ENCODE measurements at regions not wholly inside any gene's neighbourhood (a gene's known extent, or its start where the extent isn't known, plus 50 kb on each side); places are given as distances from the start of the nearest gene placed in this dataset.
"Not testable (repeated sequence)": the region's sequence is repeated elsewhere in the genome, so short reads cannot be mapped to it uniquely, and the experiment has no call there.

DNA sequence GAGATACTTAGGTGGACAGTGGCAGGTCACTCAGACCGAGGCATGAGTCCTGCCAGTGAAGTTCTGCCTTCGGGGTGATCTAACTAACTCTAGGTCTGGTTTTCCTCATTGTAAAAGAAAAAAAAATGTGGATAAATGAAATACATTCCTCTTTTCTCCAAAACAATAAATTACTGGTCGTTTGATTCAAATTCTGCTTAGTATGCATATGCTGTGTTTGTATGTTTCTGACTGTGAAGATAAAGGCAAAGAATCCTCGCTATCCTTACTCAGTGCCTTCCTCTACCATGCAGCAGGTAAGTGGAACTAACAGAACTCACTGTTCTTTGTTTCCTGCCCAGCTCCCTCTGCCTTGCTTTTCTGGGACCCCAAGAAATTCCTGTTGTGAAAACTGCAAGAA is 330.1 kb downstream of the SUCLG1 start:
- Histone ChIP-seq H3K27me3 (no peaks in the 10 kb centered on the region), H3K9me3 (ENCODE audit: low read depth) (no peaks in the 10 kb centered on the region), H3K4me2 (no peak overlapping the region), H3K4me1 (ENCODE audit: insufficient read depth) (no peaks in the 10 kb centered on the region), H4K20me1 (ENCODE audit: insufficient read depth, poor library complexity, severe bottlenecking) (no peaks in the 10 kb centered on the region), H3K4me3 (no peak overlapping the region), H3K9me2 (replicated peaks; ENCODE audit: insufficient read depth) (peaks cover 4% of the 10 kb centered on the region), H3K27ac (no peak overlapping the region), H2AFZ (no peak overlapping the region), H3K79me2 (no peaks in the 10 kb centered on the region), H3K36me3 (replicated peaks; ENCODE audit: insufficient read depth, low read depth) (no peaks in the 10 kb centered on the region)
- WGBS (ENCODE audit: low lambda C conversion rate, missing lambda C conversion rate) = 81% methylated on average over 4 of the region's 4 CpGs
- no peak for DNase-seq (ENCODE audit: low spot score)
- TF ChIP-seq EZH2 (IDR thresholded peaks at IDR 0.05; ENCODE audit: borderline replicate concordance) (no peak), EZH2phosphoT487 (IDR thresholded peaks at IDR 0.05; ENCODE audit: low read depth, severe bottlenecking, unreplicated experiment) (no peak), CTCF (IDR thresholded peaks at IDR 0.05; ENCODE audit: poor library complexity) (no peak)

DNA sequence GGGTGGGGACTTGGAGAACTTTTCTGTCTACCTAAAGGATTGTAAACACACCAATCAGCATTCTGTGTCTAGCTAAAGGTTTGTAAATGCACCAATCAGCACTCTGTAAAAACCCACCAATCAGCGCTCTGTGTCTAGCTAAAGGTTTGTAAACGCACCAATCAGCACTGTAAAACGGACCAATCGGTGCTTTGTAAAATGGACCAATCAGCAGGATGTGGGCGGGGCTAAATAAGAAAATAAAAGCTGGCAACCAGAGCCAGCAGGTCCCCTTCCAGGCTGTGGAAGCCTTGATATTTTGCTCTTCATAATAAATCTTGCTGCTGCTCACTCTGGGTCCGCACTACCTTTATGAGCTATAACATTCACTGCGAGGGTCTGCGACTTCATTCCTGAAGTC is 331.3 kb downstream of the SUCLG1 start:
- H3K4me1 ChIP-seq (ENCODE audit: insufficient read depth); H3K4me3 ChIP-seq; H4K20me1 ChIP-seq (ENCODE audit: insufficient read depth, poor library complexity, severe bottlenecking); H2AFZ ChIP-seq; H3K9me3 ChIP-seq (ENCODE audit: low read depth); H3K36me3 ChIP-seq (replicated peaks; ENCODE audit: insufficient read depth, low read depth); H3K4me2 ChIP-seq; H3K27me3 ChIP-seq; DNase-seq (ENCODE audit: low spot score); H3K27ac ChIP-seq; H3K9me2 ChIP-seq (replicated peaks; ENCODE audit: insufficient read depth); H3K79me2 ChIP-seq: not testable (repeated sequence)
- 91% methylated on average over 8 of the region's 8 CpGs for WGBS (ENCODE audit: low lambda C conversion rate, missing lambda C conversion rate)

DNA sequence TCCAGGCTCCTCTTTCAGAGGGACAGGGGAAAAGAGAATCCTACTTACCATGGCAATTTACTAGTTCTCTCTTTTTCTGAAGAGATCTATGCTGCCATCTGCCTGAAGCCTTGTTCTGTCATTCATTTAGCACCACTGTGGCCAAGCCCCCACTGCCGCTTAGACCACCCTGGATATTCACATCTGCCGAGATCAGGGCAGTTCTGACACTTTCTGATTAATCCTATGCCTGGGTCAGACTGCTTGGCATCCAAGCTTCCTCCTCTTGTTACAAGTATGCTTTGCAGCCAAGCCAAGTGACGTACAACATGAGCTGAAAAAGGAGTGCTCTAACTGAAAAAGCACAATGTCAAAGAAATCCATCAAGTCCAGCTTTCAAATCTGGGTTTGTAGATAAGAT is 332.6 kb downstream of the SUCLG1 start:
- H3K4me3 ChIP-seq = no peak overlapping the region
- 59% methylated on average over 3 of the region's 3 CpGs for WGBS (ENCODE audit: low lambda C conversion rate, missing lambda C conversion rate)
- H3K9me2 ChIP-seq (replicated peaks; ENCODE audit: insufficient read depth) = peaks cover 4% of the 10 kb centered on the region
- no peaks in the 10 kb centered on the region for H3K36me3 ChIP-seq (replicated peaks; ENCODE audit: insufficient read depth, low read depth)
- H3K79me2 ChIP-seq = no peaks in the 10 kb centered on the region
- no peak overlapping the region for H3K27ac ChIP-seq
- H3K27me3 ChIP-seq = no peaks in the 10 kb centered on the region
- no peaks in the 10 kb centered on the region for H3K9me3 ChIP-seq (ENCODE audit: low read depth)
- TF ChIP-seq EZH2 (IDR thresholded peaks at IDR 0.05; ENCODE audit: borderline replicate concordance) (no peak), EZH2phosphoT487 (IDR thresholded peaks at IDR 0.05; ENCODE audit: low read depth, severe bottlenecking, unreplicated experiment) (no peak), CTCF (IDR thresholded peaks at IDR 0.05; ENCODE audit: poor library complexity) (no peak)
- no peaks in the 10 kb centered on the region for H3K4me1 ChIP-seq (ENCODE audit: insufficient read depth)
- H4K20me1 ChIP-seq (ENCODE audit: insufficient read depth, poor library complexity, severe bottlenecking) = no peaks in the 10 kb centered on the region
- no peak overlapping the region for H2AFZ ChIP-seq
- DNase-seq (ENCODE audit: low spot score) = no peak
- H3K4me2 ChIP-seq = no peak overlapping the region

DNA sequence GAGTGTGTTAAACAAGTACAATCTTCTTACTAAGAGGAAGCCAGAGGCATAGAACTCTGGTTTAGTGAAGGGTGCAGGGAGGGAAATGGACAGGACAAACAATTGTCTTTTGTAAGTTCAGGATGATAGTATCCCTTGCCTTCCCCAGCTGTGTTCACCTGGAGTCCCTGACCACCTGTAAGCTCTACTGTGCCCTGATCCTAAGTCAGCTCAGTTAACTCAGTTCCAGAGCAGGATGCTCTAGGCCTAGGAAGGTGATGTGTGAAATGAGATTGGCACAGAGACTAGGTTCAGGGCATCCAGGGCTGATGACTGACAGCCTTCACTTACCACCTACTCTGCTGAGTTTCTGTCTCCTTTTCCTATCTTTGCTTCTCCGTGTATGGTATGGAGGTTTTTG is 333.0 kb downstream of the SUCLG1 start:
- H3K4me1 ChIP-seq (ENCODE audit: insufficient read depth) = no peaks in the 10 kb centered on the region
- no peak overlapping the region for H3K4me3 ChIP-seq
- no peak overlapping the region for H3K27ac ChIP-seq
- H4K20me1 ChIP-seq (ENCODE audit: insufficient read depth, poor library complexity, severe bottlenecking) = no peaks in the 10 kb centered on the region
- H3K9me3 ChIP-seq (ENCODE audit: low read depth) = no peaks in the 10 kb centered on the region
- no peaks in the 10 kb centered on the region for H3K27me3 ChIP-seq
- H2AFZ ChIP-seq = no peak overlapping the region
- no peaks in the 10 kb centered on the region for H3K36me3 ChIP-seq (replicated peaks; ENCODE audit: insufficient read depth, low read depth)
- H3K4me2 ChIP-seq = no peak overlapping the region
- TF ChIP-seq CTCF (IDR thresholded peaks at IDR 0.05; ENCODE audit: poor library complexity) (no peak), EZH2 (IDR thresholded peaks at IDR 0.05; ENCODE audit: borderline replicate concordance) (no peak), EZH2phosphoT487 (IDR thresholded peaks at IDR 0.05; ENCODE audit: low read depth, severe bottlenecking, unreplicated experiment) (no peak)
- H3K9me2 ChIP-seq (replicated peaks; ENCODE audit: insufficient read depth) = peaks cover 4% of the 10 kb centered on the region
- H3K79me2 ChIP-seq = no peaks in the 10 kb centered on the region
- 83% methylated on average over 1 of the region's 1 CpG for WGBS (ENCODE audit: low lambda C conversion rate, missing lambda C conversion rate)
- DNase-seq (ENCODE audit: low spot score) = no peak
